ENCODE measurements at regions not wholly inside any gene's neighbourhood (a gene's known extent, or its start where the extent isn't known, plus 50 kb on each side); places are given as distances from the start of the nearest gene placed in this dataset.
"Not testable (repeated sequence)": the region's sequence is repeated elsewhere in the genome, so short reads cannot be mapped to it uniquely, and the experiment has no call there.

GRCh38 chr6:3963426-3963825 lies 114.3 kb downstream of the FAM50B start:
- DNase-seq, result no peak

- no peak for DNase-seq
These were observed 113.7 kb downstream of the FAM217A start for GRCh38 chr6:3965071-3965718.

- DNase-seq, result no peak
These were observed 112.5 kb downstream of the FAM217A start for GRCh38 chr6:3966426-3966825.

GRCh38 chr6:3970097-3970496 lies 108.8 kb downstream of the FAM217A start:
- DNase-seq, result no peak

- not testable (repeated sequence) for DNase-seq
These were observed 105.8 kb downstream of the FAM217A start for GRCh38 chr6:3973152-3973551.

- no peak for DNase-seq
These were observed 100.8 kb downstream of the FAM217A start for GRCh38 chr6:3977875-3978711.

- not testable (repeated sequence) for DNase-seq
These were observed 100.0 kb downstream of the FAM217A start for GRCh38 chr6:3978966-3979365.

- no peak for DNase-seq
These were observed 97.0 kb downstream of the FAM217A start for GRCh38 chr6:3981917-3982316.

- DNase-seq, result no peak
These were observed 95.2 kb downstream of the FAM217A start for GRCh38 chr6:3983778-3984177.

GRCh38 chr6:3984494-3984893 lies 94.4 kb downstream of the FAM217A start:
- DNase-seq, result no peak

GRCh38 chr6:3986241-3986640 lies 92.7 kb downstream of the FAM217A start:
- DNase-seq, result no peak

GRCh38 chr6:3987053-3987452 lies 91.9 kb downstream of the FAM217A start:
- no peak for DNase-seq

- no peak for DNase-seq
These were observed 91.4 kb downstream of the FAM217A start for GRCh38 chr6:3987576-3987975.

GRCh38 chr6:3990692-3991491 lies 88.0 kb downstream of the FAM217A start:
- DNase-seq, result peak; percentile 50

- no peak for DNase-seq
These were observed 87.0 kb downstream of the FAM217A start for GRCh38 chr6:3991941-3992340.

GRCh38 chr6:3996349-3996748 lies 82.6 kb downstream of the FAM217A start:
- DNase-seq, result no peak

GRCh38 chr6:3997177-3997770 lies 81.7 kb downstream of the FAM217A start:
- DNase-seq, result no peak

- DNase-seq, result no peak
These were observed 78.9 kb downstream of the FAM217A start for GRCh38 chr6:3999800-4000661.

GRCh38 chr6:4004249-4004648 lies 74.7 kb downstream of the FAM217A start:
- DNase-seq, result no peak

GRCh38 chr6:4008324-4009047 lies 70.5 kb downstream of the FAM217A start:
- DNase-seq, result no peak

- DNase-seq, result no peak
These were observed 69.5 kb downstream of the FAM217A start for GRCh38 chr6:4009486-4009885.
